Fibroblast of mammary gland (primary cell): ENCODE measurements at regions not wholly inside any gene's neighbourhood (a gene's known extent, or its start where the extent isn't known, plus 50 kb on each side); places are given as distances from the start of the nearest gene placed in this dataset.

Source experiments
- DNase-seq: peaks from one replicate; pipeline ENCODE4 v3.0.0-alpha.2; 2010; ENCODE audit warnings: low read depth
- H3K4me3 ChIP-seq: 2 replicates; pipeline ENCODE4 v1.5.1; 2011; ENCODE audit warnings: low read depth, mild to moderate bottlenecking, low read length, moderate library complexity; ENCODE audit not compliant: control insufficient read depth
- TF ChIP-seq, protein P1 (sequence below): conservative IDR thresholded peaks from 2 replicates; pipeline ENCODE4 v1.5.1; 2011; ENCODE audit warnings: low read depth, low read length, inconsistent platforms; ENCODE audit not compliant: control insufficient read depth, insufficient read depth

DNA sequence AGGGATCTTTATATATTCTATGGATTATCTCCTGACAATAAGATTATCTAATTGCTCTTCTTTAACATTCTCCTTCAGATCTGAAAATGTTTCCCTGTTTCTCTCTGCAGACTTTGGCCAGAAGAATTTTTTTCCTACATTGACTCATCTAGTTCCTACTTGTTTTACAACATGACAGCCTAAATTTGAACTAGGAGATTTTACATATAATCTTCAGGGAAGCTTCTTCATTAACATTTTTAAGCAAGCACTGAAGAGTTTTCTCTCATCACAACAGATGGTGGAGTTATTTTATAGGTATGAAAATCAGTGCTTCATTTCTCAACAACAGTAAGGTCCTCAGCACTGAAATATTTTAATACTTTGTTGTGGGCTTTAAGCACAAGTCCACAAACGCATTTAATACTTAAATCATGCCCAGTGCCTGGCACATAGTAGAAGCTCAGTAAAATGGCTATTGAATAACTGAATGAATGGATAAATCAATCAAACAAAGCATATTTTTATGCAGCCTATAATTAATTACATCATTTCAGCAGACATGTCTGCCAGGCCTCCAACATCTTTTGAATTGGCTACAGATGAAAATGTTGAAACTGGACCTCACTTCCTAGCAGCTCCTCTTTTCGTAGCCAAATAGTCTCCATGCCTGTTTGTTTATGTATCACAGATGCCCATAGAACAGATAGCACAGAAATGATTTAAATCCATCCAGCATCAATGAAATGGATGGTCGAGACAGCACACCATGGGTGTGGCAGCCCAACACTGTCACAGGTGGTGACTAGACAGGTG lies 117.3 kb upstream of the POU2AF2 start:
- TF ChIP-seq, protein P1, sequence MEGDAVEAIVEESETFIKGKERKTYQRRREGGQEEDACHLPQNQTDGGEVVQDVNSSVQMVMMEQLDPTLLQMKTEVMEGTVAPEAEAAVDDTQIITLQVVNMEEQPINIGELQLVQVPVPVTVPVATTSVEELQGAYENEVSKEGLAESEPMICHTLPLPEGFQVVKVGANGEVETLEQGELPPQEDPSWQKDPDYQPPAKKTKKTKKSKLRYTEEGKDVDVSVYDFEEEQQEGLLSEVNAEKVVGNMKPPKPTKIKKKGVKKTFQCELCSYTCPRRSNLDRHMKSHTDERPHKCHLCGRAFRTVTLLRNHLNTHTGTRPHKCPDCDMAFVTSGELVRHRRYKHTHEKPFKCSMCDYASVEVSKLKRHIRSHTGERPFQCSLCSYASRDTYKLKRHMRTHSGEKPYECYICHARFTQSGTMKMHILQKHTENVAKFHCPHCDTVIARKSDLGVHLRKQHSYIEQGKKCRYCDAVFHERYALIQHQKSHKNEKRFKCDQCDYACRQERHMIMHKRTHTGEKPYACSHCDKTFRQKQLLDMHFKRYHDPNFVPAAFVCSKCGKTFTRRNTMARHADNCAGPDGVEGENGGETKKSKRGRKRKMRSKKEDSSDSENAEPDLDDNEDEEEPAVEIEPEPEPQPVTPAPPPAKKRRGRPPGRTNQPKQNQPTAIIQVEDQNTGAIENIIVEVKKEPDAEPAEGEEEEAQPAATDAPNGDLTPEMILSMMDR, result no peak

DNA sequence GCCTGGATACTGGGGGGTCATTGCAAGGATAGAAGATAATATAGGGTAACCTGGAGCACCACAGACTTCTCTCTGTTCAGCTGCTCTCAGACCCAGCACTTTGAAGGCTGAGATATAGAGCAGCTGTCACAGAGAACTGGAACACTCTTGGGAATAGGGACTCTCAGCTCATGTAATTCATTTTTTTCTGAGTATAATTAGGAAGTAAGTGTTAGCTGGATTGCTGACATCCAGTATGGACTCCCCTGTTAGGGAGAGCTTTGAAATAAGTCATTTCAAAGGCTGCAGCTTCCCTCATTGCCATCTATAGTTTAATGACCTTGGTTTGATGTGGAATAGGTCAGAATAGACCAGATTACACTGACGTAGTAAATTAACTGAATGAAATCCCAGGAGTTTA lies 120.8 kb upstream of the POU2AF2 start:
- no peak overlapping the region for H3K4me3 ChIP-seq
- TF ChIP-seq, protein P1, result no peak
- no peak for DNase-seq

More for the DNA sequence above, 117.3 kb upstream of the POU2AF2 start:
- no peak for DNase-seq
- no peak overlapping the region for H3K4me3 ChIP-seq

DNA sequence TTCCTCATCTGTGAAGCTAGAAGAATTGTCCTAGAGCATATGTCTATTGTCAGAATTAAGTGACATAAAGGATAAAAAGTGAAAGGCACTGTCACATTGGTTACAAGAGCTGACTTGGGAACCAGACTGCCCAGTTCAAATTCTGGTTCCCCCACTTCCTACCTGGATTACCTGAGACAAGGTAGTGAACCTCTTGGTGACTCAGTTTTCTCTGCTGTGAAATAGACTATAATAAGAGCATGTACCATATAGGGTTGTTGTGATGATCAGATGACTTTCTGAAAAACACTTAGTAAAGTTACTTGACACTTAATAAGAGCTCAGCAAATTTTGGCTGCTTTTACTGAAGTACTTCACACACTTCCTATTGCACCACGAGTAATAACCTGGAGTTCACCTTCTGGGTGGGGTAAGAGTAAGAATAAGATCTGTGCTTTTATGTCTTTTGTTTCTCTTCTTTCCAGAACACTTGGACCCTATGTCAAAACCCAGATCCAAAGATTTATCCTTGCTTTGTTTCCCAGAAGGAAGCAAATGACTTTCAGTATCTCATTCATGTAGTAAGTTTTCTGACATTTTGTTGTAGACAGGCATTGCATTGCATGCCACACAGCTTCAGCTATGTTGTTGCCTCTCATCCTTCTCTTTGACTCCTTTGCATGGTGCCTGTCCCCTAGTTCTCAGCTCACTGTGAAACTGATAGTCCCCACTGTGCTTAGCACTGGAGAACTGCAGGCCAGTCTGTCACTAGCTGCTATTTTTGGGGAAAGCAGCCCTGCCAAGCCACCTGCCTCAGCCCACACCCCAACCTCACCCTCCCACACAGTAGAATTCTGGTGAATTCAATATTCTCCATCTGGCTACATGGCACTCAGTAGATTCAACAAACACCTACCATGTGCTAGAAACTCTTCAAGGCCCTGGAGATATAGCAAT lies 121.8 kb upstream of the POU2AF2 start:
- TF ChIP-seq, protein P1, result no peak
- no peak for DNase-seq

DNA sequence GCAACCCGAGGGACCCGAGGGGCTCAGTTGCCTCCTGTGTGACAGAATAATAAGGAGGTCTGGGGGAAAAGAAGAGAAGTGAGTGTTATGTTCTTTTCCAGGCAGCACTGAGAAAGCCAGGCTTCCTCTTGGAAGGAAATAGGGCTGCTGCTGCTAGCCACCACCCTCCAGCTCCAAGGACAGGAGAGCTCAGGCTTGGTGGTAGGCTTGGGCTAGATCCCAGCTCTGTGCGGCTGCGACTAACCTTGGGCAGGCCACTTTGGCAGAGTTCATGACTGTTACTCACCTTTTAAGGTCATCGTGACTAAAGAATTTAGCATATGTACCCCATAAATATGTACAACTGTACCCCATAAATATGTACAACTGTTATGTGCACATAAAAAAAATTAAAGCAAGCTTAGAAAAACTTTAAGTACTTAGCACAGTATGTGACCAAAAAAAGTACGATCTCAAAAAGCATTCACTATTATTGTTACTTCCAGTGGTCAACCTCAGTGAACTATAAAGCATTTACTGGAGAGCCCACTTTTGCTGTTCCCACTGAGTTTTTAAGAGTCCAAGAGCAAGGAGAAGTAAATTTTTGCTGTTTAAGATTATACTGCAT lies 124.7 kb upstream of the POU2AF2 start:
- DNase-seq, result no peak
- TF ChIP-seq, protein P1, result no peak
- no peak overlapping the region for H3K4me3 ChIP-seq

More for the DNA sequence above, 121.8 kb upstream of the POU2AF2 start:
- no peak overlapping the region for H3K4me3 ChIP-seq

DNA sequence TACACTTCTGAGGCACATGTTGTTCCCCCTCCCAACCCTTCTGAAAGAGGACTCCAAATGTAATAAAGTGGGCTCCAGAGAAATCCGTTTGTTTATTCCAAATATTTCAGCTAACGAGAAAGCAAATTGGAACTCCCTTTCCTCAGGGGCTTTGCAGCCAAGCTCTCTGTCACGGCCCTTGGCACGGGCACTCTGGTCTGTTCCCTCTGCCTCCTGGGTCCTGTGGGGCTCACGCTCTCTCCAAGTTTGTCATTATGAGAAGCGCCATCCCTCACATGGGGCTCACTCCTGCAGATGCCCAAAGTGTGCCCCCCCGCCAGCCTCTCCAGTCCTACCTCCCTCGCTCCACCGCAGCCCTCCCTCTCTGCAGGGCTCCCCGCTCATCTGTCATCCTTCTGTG lies 125.4 kb upstream of the POU2AF2 start:
- H3K4me3 ChIP-seq, result no peak overlapping the region
- TF ChIP-seq, protein P1, result no peak
- no peak for DNase-seq

DNA sequence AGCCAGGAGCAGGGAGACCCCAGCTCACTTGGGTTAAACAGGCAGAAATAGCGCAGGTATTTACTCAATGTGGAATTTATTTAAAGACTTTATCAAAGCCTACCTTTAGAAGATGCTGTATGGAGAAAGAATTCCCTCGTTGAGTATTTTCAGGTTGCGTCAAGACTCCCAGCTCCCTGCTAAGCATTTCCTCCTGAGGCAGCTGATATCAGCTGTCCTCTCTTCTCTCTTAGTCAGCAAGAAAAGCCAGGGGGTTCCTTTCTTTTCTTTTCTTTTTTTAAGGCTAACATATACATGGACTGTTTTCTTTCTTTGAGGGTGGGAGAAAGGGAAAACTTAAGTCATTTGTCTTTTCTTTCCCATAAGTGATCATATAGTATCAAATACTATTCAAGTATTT lies 125.8 kb upstream of the POU2AF2 start:
- DNase-seq, result no peak
- TF ChIP-seq, protein P1, result no peak
- H3K4me3 ChIP-seq, result no peak overlapping the region
